HG03039 (cell line): ENCODE measurements at regions not wholly inside any gene's neighbourhood (a gene's known extent, or its start where the extent isn't known, plus 50 kb on each side); places are given as distances from the start of the nearest gene placed in this dataset.

Source experiments
- ATAC-seq: cut with Tn5 transposase; IDR thresholded peaks from one replicate; pipeline ENCODE4 v1.9.1; 2021; ENCODE audit warnings: mild to moderate bottlenecking, moderate library complexity; ENCODE audit not compliant: unreplicated experiment

- ATAC-seq: no peak
Observed at GRCh38 chr1:98048244-98048643, 127.4 kb upstream of the DPYD start.

GRCh38 chr1:98047171-98047570, 126.3 kb upstream of the DPYD start:
- no peak for ATAC-seq

- no peak for ATAC-seq
Observed at GRCh38 chr1:98045767-98046641, 125.2 kb upstream of the DPYD start.

GRCh38 chr1:98045211-98045766, 124.5 kb upstream of the DPYD start:
- no peak for ATAC-seq

- ATAC-seq: no peak
Observed at GRCh38 chr1:98044766-98045165, 123.9 kb upstream of the DPYD start.

GRCh38 chr1:98044071-98044697, 123.3 kb upstream of the DPYD start:
- no peak for ATAC-seq

- no peak for ATAC-seq
Observed at GRCh38 chr1:98035602-98036002, 114.8 kb upstream of the DPYD start.

GRCh38 chr1:98034505-98034904, 113.7 kb upstream of the DPYD start:
- ATAC-seq: no peak

GRCh38 chr1:98032958-98033357, 112.1 kb upstream of the DPYD start:
- ATAC-seq: no peak

GRCh38 chr1:98030976-98031375, 110.1 kb upstream of the DPYD start:
- ATAC-seq: no peak

GRCh38 chr1:98030483-98030882, 109.6 kb upstream of the DPYD start:
- ATAC-seq: no peak

- ATAC-seq: no peak
Observed at GRCh38 chr1:98028800-98029199, 108.0 kb upstream of the DPYD start.

- no peak for ATAC-seq
Observed at GRCh38 chr1:98027103-98027705, 106.4 kb upstream of the DPYD start.

DNA sequence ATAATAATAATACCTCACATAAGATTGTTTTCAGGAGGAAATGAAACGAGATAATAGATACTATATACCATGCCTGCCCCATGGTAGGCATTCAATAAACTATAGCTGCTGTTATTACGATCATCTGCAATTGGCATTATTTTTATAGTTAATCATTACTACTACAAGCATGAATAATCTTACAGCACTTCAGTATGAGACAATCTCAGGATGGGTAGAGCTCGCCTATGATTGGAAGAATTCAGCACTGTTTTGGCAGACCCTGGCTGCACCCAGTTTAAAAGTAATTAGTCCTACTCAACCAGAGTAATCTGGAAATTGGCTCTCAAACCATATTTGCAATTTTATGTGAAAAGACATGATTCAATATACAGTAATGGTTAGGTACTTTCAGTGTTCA, 105.0 kb upstream of the DPYD start:
- ATAC-seq: no peak

DNA sequence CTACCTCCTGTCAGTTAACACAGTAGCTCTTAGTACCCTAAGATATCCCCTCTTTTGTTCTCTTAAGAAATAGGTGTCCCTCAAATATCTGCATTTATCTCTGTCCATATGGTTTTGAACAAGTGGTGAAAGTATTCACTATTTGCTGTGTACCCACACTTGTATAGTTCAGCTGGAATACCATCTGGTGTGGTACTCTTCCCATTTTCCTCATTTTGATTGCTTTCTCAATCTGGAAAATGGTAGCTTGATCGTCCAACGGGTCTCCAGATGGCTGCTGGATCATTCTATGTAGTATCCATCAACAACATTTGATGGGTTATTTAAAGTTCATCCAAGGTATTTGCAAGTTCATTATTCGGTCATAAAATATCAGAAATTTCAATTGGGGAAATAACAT, 100.3 kb upstream of the DPYD start:
- no peak for ATAC-seq

- no peak for ATAC-seq
Observed at GRCh38 chr1:98019747-98020146, 98.9 kb upstream of the DPYD start.

DNA sequence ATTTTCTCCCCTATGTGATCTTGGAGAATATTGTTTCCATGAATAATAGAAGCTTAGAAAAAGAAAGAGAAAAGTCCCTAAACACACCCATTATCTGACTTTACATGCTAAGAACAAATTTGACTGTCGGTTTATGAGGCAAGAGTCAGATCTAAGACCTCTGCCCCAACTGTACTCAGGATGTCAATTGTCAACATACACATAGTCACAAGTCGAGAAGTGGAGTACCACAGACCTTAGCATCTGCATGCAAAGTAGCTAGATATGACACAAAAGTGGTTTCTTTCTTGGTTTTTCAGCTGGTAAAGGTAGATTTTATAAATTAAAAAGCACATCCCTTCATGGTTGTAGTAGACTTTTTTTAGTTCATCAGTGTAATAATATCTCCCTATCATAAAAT, 97.2 kb upstream of the DPYD start:
- no peak for ATAC-seq

DNA sequence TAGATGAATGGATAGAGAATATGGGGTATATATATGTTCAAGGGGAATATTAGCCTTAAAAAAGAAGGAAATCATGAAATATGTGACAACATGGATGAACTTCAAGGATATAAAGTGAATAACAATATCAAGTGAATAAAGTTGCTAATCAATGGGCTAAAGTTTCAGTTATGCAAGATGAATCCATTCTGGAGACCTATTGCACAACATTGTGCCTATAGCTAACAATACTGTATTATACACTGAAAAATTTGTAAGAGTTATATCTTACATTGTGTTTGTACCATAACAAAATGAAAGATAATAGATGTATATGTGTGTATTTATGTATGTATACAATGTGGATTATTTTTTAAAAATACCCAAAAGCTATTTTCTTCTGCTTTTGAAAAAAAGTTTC, 96.3 kb upstream of the DPYD start:
- no peak for ATAC-seq

- no peak for ATAC-seq
Observed at GRCh38 chr1:98008373-98008772, 87.5 kb upstream of the DPYD start.

GRCh38 chr1:98005326-98006010, 84.6 kb upstream of the DPYD start:
- ATAC-seq: no peak

- ATAC-seq: no peak
Observed at GRCh38 chr1:98003442-98003841, 82.6 kb upstream of the DPYD start.
